ENCODE measurements at regions not wholly inside any gene's neighbourhood (a gene's known extent, or its start where the extent isn't known, plus 50 kb on each side); places are given as distances from the start of the nearest gene placed in this dataset.

DNA sequence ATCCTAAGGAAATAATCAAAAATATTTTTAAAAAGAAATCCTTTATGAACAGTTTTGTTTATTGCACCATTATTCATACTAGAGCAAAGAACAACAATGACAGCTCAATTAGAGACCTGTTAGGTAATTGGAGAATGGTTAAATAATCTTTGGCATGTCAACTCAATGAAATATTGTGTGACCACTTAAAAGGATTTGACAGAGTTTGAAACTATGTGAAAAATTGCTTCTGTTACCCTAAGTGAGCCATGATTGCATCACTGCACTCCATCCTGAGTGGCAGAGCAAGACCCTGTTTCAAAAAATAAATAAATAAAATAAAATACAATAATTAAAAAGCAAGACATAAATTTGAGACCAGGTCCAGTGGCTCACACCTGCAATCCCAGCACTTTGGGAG, 66.1 kb upstream of the ATP8B1 start:
- Histone ChIP-seq H3K9ac (no peak overlapping the region), H3K36me3 (replicated peaks in 1 of 2; ENCODE audit: control insufficient read depth in 1 of 2, insufficient read depth in 2 of 2, low read length in 1 of 2) (no peaks in the 10 kb centered on the region), H2AFZ (ENCODE audit: low read depth) (no peak overlapping the region), H3K27ac (ENCODE audit: low read depth in 2 of 2, low read length in 1 of 2) (no peak overlapping the region), H3K4me2 (no peak overlapping the region), H3K27me3 (ENCODE audit: insufficient read depth) (no peaks in the 10 kb centered on the region), H3K4me1 (ENCODE audit: control insufficient read depth in 1 of 2, insufficient read depth in 2 of 2, low read depth in 1 of 2, low read length in 1 of 2) (no peaks in the 10 kb centered on the region; a peak in 1 of 4 replicates), H3K4me3 (ENCODE audit: low read depth in 2 of 2, low read length in 1 of 2) (no peak overlapping the region), H3K9me2 (no peaks in the 10 kb centered on the region), H4K20me1 (ENCODE audit: insufficient read depth) (no peaks in the 10 kb centered on the region), H3K9me3 (0 out of 2 replicates have a peak, but pooled peaks cover 5% of the 10 kb centered on the region), H3F3A (replicated peaks; ENCODE audit: insufficient read depth) (no peaks in the 10 kb centered on the region), H3K79me2 (ENCODE audit: insufficient read depth) (no peaks in the 10 kb centered on the region)
- CTCF ChIA-PET, result interaction anchor here (1.7 kb wide), 1 partner anchor 13 kb away, joined by 5 read pairs; no protein-coding TSS in a partner anchor
- POLR2A ChIA-PET, result no interaction called here
- DNase-seq, result no peak
- TF ChIP-seq JUND (IDR thresholded peaks at IDR 0.05), result no peak
- TF ChIP-seq FOXJ3 (CRISPR knock-in tag; IDR thresholded peaks at IDR 0.05), result no peak
- TF ChIP-seq EZH2phosphoT487 (IDR thresholded peaks at IDR 0.05; ENCODE audit: borderline replicate concordance, low read depth), result no peak
- no peak for TF ChIP-seq MXI1 (IDR thresholded peaks at IDR 0.05; ENCODE audit: low read depth, low read length)
- TF ChIP-seq RXRA (IDR thresholded peaks at IDR 0.05; ENCODE audit: borderline replicate concordance, low read depth), result no peak
- TF ChIP-seq MAX (IDR thresholded peaks at IDR 0.05; ENCODE audit: low read depth), result no peak
- no peak for TF ChIP-seq MEF2A (IDR thresholded peaks at IDR 0.05; ENCODE audit: borderline replicate concordance, low read depth)
- TF ChIP-seq POLR2AphosphoS5 (IDR thresholded peaks at IDR 0.05; ENCODE audit: low read depth, low read length), result no peak
- TF ChIP-seq, protein P1, sequence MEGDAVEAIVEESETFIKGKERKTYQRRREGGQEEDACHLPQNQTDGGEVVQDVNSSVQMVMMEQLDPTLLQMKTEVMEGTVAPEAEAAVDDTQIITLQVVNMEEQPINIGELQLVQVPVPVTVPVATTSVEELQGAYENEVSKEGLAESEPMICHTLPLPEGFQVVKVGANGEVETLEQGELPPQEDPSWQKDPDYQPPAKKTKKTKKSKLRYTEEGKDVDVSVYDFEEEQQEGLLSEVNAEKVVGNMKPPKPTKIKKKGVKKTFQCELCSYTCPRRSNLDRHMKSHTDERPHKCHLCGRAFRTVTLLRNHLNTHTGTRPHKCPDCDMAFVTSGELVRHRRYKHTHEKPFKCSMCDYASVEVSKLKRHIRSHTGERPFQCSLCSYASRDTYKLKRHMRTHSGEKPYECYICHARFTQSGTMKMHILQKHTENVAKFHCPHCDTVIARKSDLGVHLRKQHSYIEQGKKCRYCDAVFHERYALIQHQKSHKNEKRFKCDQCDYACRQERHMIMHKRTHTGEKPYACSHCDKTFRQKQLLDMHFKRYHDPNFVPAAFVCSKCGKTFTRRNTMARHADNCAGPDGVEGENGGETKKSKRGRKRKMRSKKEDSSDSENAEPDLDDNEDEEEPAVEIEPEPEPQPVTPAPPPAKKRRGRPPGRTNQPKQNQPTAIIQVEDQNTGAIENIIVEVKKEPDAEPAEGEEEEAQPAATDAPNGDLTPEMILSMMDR (IDR thresholded peaks at IDR 0.05), result no peak
- TF ChIP-seq TCF12 (IDR thresholded peaks at IDR 0.05), result no peak
- TF ChIP-seq, protein P2, sequence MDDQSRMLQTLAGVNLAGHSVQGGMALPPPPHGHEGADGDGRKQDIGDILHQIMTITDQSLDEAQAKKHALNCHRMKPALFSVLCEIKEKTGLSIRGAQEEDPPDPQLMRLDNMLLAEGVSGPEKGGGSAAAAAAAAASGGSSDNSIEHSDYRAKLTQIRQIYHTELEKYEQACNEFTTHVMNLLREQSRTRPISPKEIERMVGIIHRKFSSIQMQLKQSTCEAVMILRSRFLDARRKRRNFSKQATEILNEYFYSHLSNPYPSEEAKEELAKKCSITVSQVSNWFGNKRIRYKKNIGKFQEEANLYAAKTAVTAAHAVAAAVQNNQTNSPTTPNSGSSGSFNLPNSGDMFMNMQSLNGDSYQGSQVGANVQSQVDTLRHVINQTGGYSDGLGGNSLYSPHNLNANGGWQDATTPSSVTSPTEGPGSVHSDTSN (IDR thresholded peaks at IDR 0.05), result no peak
- no peak for TF ChIP-seq GABPA (IDR thresholded peaks at IDR 0.05; ENCODE audit: low read depth)
- TF ChIP-seq SIN3A (IDR thresholded peaks at IDR 0.05; ENCODE audit: borderline replicate concordance, low read depth, low read length), result no peak
- TF ChIP-seq FOSL2 (IDR thresholded peaks at IDR 0.05; ENCODE audit: borderline replicate concordance, low read depth), result no peak
- TF ChIP-seq, protein P3, sequence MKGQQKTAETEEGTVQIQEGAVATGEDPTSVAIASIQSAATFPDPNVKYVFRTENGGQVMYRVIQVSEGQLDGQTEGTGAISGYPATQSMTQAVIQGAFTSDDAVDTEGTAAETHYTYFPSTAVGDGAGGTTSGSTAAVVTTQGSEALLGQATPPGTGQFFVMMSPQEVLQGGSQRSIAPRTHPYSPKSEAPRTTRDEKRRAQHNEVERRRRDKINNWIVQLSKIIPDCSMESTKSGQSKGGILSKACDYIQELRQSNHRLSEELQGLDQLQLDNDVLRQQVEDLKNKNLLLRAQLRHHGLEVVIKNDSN (IDR thresholded peaks at IDR 0.05; ENCODE audit: borderline replicate concordance, low read depth), result no peak
- no peak for TF ChIP-seq RFX5 (IDR thresholded peaks at IDR 0.05; ENCODE audit: low read length)
- no peak for TF ChIP-seq IRF3 (IDR thresholded peaks at IDR 0.05; ENCODE audit: low read depth, low read length)
